GM12878 (cell line): ENCODE measurements at regions not wholly inside any gene's neighbourhood (a gene's known extent, or its start where the extent isn't known, plus 50 kb on each side); places are given as distances from the start of the nearest gene placed in this dataset.

Experiments
- ATAC-seq: fragments of 200-7000 bp; cut with Tn5 transposase; 3 replicates; pipeline ENCODE4 v1.9.1; 2020; ENCODE audit warnings: mild to moderate bottlenecking, moderate library complexity
- BruUV-seq: library from RNA; stranded (reverse); fragments of 400-500 nt; replicated peaks from 2 replicates; lab custom pipeline; 2021; lab: Mats Ljungman, UMichigan
- CTCF ChIA-PET: fragments of 300-600 bp; sonication (Branson Sonifier 250); formaldehyde crosslinking; extraction: SDS; loops from one replicate; lab custom pipeline; 2021; ENCODE audit warnings: inconsistent platforms; lab: Yijun Ruan, JAX
- POLR2A ChIA-PET: fragments of 350-600 bp; formaldehyde crosslinking; extraction: SDS; loops from one replicate; lab custom pipeline; 2021; ENCODE audit warnings: inconsistent platforms; lab: Charles Lee
- RAD21 ChIA-PET: fragments of 300-600 bp; sonication (Branson Sonifier 250); formaldehyde crosslinking; loops from one replicate; lab custom pipeline; 2023; ENCODE audit warnings: antibody characterized with exemption; ENCODE audit not compliant: unreplicated experiment; lab: Charles Lee
- SMC1A ChIA-PET: fragments of 300-600 bp; sonication (Branson Sonifier 250); formaldehyde crosslinking; loops from one replicate; lab custom pipeline; 2023; ENCODE audit not compliant: unreplicated experiment, uncharacterized antibody; lab: Charles Lee
- DNase-seq: peaks from one replicate; pipeline ENCODE4 v3.0.0-alpha.2; 2011; ENCODE audit warnings: low read depth, low spot score
- FAIRE-seq: peaks from 3 replicates; lab custom pipeline; 2011; peaks lifted over from hg19 to GRCh38; lab: Jason Lieb, UNC
- H2AFZ ChIP-seq: 2 replicates; pipeline ENCODE4 v1.6.0; 2011; ENCODE audit warnings: low read depth, low read length, control low read depth; ENCODE audit not compliant: control insufficient read depth
- H3K27ac ChIP-seq: 2 replicates; pipeline ENCODE4 v1.5.1; 2011; ENCODE audit warnings: control low read depth; ENCODE audit not compliant: control insufficient read depth, insufficient read depth
- H3K27me3 ChIP-seq, 2 experiments: replicated peaks in 1 of 2; 2 replicates each; pipeline versions ENCODE4 v1.6.0 to v1.6.1; 2011; ENCODE audit warnings: low read length in 1 of 2; ENCODE audit not compliant: control insufficient read depth in 2 of 2, insufficient read depth in 2 of 2
- H3K36me3 ChIP-seq, 2 experiments: 2 replicates each; pipeline ENCODE4 v1.5.1; 2011; ENCODE audit warnings: low read length in 1 of 2; ENCODE audit not compliant: control insufficient read depth in 2 of 2, insufficient read depth in 2 of 2
- H3K4me1 ChIP-seq: 2 replicates; pipeline ENCODE4 v1.6.1; 2011; ENCODE audit warnings: mild to moderate bottlenecking, low read length, moderate library complexity, mixed read lengths; ENCODE audit not compliant: control insufficient read depth, insufficient read depth
- H3K4me2 ChIP-seq: 2 replicates; pipeline ENCODE4 v1.6.0; 2011; ENCODE audit warnings: control low read depth; ENCODE audit not compliant: control insufficient read depth, insufficient read depth
- H3K4me3 ChIP-seq: fragments of 200-600 bp; sonication (generic); 2 replicates; pipeline ENCODE4 v1.5.1; 2016
- H3K79me2 ChIP-seq: 2 replicates; pipeline ENCODE4 v1.6.0; 2011; ENCODE audit warnings: low read length; ENCODE audit not compliant: control insufficient read depth, insufficient read depth
- H3K9ac ChIP-seq: 2 replicates; pipeline ENCODE4 v1.8.0; 2011; ENCODE audit warnings: low read length, control low read depth, mixed read lengths; ENCODE audit not compliant: control insufficient read depth, insufficient read depth
- H3K9me3 ChIP-seq: replicated peaks from 3 replicates; pipeline ENCODE4 v1.5.1; 2011; ENCODE audit warnings: mild to moderate bottlenecking, low read length; ENCODE audit not compliant: control insufficient read depth, insufficient read depth
- H4K20me1 ChIP-seq: 2 replicates; pipeline ENCODE4 v1.6.0; 2011; ENCODE audit not compliant: control insufficient read depth, insufficient read depth
- ATF7 ChIP-seq: fragments of 450-650 bp; IDR thresholded peaks from 2 replicates; pipeline ENCODE4 v1.6.1; 2016; ENCODE audit warnings: low read depth, mild to moderate bottlenecking
- BRCA1 ChIP-seq: IDR thresholded peaks from 2 replicates; pipeline ENCODE4 v1.6.1; 2011; ENCODE audit warnings: low read depth, low read length, improper control_type of control experiment
- CREM ChIP-seq: IDR thresholded peaks from 2 replicates; pipeline ENCODE4 v1.6.1; 2014; ENCODE audit warnings: antibody characterized with exemption, low read depth
- E4F1 ChIP-seq: fragments of 450-650 bp; IDR thresholded peaks from 2 replicates; pipeline ENCODE4 v1.6.1; 2018; ENCODE audit warnings: borderline replicate concordance, mild to moderate bottlenecking; ENCODE audit not compliant: partially characterized antibody
- EGR1 ChIP-seq, 2 experiments: IDR thresholded peaks; 1 replicate in 1 of 2; 2 replicates in 1 of 2; pipeline ENCODE4 v1.6.1; 2011 to 2012; ENCODE audit warnings: low read depth in 2 of 2, low read length in 2 of 2, borderline replicate concordance in 1 of 2, mild to moderate bottlenecking in 1 of 2, moderate library complexity in 1 of 2
- EP300 ChIP-seq, 2 experiments: fragments of 150-350 bp in 1 of 2; IDR thresholded peaks; 2 replicates each; pipeline ENCODE4 v1.6.1; 2011 to 2012; ENCODE audit warnings: low read depth in 2 of 2, low read length in 2 of 2, borderline replicate concordance in 1 of 2, improper control_type of control experiment in 1 of 2, inconsistent platforms in 1 of 2; ENCODE audit not compliant: control insufficient read depth in 1 of 2
- HDGF ChIP-seq: fragments of 450-650 bp; IDR thresholded peaks from 2 replicates; pipeline ENCODE4 v1.6.1; 2016; ENCODE audit warnings: antibody characterized with exemption
- NR2C1 ChIP-seq: fragments of 450-650 bp; IDR thresholded peaks from 2 replicates; pipeline ENCODE4 v1.6.1; 2017; ENCODE audit warnings: antibody characterized with exemption, mild to moderate bottlenecking, moderate library complexity
- SMAD5 ChIP-seq: IDR thresholded peaks from 2 replicates; pipeline ENCODE4 v1.6.1; 2016; ENCODE audit warnings: antibody characterized with exemption, low read depth
- SMC3 ChIP-seq: IDR thresholded peaks from 2 replicates; pipeline ENCODE4 v1.6.1; 2011; ENCODE audit warnings: low read length, improper control_type of control experiment, borderline replicate concordance
- STAT3 ChIP-seq: IDR thresholded peaks from 2 replicates; pipeline ENCODE4 v1.6.1; 2011; ENCODE audit warnings: low read depth, low read length, improper control_type of control experiment
- ZNF207 ChIP-seq: fragments of 450-650 bp; IDR thresholded peaks from 2 replicates; pipeline ENCODE4 v1.6.1; 2014; ENCODE audit warnings: antibody characterized with exemption, mild to moderate bottlenecking, borderline replicate concordance
- ZNF384 ChIP-seq: IDR thresholded peaks from 2 replicates; pipeline ENCODE4 v1.6.1; 2012; ENCODE audit warnings: low read depth, mild to moderate bottlenecking, low read length, improper control_type of control experiment, borderline replicate concordance
- ZSCAN29 ChIP-seq: fragments of 450-650 bp; IDR thresholded peaks from 2 replicates; pipeline ENCODE4 v1.6.1; 2017; ENCODE audit warnings: mild to moderate bottlenecking, moderate library complexity
- WGBS: methylation state at CpG from one replicate; pipeline ENCODE4 v1.1.6; 2016; ENCODE audit warnings: low lambda C conversion rate; ENCODE audit not compliant: insufficient replicate concordance, insufficient coverage; ENCODE audit errors: missing lambda C conversion rate; 5-methylcytosine and 5-hydroxymethylcytosine counted together
- in situ Hi-C: fragments of 300-500 bp; cut with MboI; formaldehyde crosslinking; loops from 9 replicates; pipeline ENCODE4 v1.14.3; 2018; ENCODE audit warnings: mixed read lengths
- intact Hi-C: fragments of 100-400 bp; cut with micrococcal nuclease; formaldehyde crosslinking; loops from one replicate; pipeline ENCODE4 v1.14.2; 2022; ENCODE audit not compliant: unreplicated experiment
- TF ChIP-seq, protein P1 (sequence below): fragments of 450-650 bp; formaldehyde crosslinking; IDR thresholded peaks from 2 replicates; pipeline ENCODE4 v1.4.0; 2020; ENCODE audit warnings: mild to moderate bottlenecking, moderate library complexity

DNA sequence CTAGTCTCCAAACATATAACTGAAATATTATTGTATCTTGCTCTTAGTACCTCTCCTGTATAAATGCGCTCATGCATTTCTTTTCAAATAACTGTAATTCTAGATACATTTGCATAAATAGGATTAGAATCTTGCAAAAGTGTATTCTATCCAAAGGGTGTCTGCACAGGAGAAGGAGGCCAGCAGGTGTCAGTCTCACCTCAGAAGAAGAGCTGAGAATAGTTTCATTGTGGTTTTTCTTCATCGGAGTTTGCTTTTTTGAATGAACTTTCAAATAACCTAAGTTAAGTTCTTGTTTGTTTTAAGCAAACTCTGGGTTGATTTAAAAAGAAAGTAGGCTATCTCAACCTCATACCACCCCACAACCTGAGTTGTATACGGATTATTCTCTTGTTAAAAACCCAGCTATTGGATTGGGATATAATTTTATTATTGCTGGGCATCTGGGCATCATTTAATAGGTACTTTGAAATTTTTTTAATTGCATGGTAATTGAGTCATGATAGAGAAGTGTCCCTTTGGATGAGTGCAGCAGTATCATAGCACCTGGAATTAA lies 125.0 kb upstream of the MLIP start (continued):
- TF ChIP-seq, protein P1, sequence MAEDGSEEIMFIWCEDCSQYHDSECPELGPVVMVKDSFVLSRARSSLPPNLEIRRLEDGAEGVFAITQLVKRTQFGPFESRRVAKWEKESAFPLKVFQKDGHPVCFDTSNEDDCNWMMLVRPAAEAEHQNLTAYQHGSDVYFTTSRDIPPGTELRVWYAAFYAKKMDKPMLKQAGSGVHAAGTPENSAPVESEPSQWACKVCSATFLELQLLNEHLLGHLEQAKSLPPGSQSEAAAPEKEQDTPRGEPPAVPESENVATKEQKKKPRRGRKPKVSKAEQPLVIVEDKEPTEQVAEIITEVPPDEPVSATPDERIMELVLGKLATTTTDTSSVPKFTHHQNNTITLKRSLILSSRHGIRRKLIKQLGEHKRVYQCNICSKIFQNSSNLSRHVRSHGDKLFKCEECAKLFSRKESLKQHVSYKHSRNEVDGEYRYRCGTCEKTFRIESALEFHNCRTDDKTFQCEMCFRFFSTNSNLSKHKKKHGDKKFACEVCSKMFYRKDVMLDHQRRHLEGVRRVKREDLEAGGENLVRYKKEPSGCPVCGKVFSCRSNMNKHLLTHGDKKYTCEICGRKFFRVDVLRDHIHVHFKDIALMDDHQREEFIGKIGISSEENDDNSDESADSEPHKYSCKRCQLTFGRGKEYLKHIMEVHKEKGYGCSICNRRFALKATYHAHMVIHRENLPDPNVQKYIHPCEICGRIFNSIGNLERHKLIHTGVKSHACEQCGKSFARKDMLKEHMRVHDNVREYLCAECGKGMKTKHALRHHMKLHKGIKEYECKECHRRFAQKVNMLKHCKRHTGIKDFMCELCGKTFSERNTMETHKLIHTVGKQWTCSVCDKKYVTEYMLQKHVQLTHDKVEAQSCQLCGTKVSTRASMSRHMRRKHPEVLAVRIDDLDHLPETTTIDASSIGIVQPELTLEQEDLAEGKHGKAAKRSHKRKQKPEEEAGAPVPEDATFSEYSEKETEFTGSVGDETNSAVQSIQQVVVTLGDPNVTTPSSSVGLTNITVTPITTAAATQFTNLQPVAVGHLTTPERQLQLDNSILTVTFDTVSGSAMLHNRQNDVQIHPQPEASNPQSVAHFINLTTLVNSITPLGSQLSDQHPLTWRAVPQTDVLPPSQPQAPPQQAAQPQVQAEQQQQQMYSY, result no peak
- TF ChIP-seq ZNF207, result no peak
- no peak for TF ChIP-seq NR2C1
- TF ChIP-seq SMC3, result peak; percentile 52; the same call in 1 of the 2 replicates
- TF ChIP-seq EP300 (IDR thresholded peaks at IDR 0.05; ENCODE audit: borderline replicate concordance in 1 of 2, control insufficient read depth in 1 of 2, low read depth in 2 of 2, low read length in 2 of 2), result no peak

DNA sequence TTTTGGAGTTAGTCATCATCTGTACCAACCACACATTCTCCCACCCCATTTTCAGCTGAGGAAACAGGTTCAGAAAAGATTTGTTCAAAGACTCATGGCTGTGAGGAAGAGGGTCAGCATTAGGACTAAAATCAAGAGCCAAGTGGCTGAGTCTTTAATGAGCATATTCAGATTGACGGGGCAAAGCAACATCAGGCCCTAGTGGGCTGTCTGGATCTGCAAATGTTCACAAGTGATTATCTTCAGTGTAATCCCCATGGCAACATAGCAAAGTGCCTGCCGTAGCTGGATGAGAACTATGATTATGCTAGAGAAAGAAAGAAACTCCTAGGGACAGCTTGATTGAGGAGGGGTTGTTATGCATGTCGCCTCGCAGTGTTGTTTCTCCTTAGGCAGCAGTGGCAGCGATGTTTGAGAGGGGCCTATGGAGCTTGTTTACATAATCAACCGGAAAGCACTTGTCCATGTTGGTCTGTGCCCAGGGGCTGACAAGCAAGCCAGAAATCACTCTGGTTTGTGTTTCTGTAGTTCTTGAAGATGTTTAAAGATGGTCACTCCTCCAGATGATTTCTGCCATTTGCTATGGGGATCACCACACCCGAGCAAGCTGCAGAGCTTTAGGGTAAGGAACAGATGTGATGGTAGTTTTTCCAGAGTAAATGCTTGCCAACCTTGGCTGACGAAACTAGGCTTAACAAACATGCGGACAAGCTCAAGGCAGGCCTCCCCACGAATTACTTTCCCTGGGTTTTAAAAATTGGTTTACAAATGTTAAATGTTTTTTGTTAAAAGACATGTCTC lies 124.3 kb upstream of the MLIP start:
- ChIA-PET RAD21 (interaction anchor here (1.0 to 1.8 kb wide), 4 partner anchors 10 to 1082 kb away, joined by 3 to 5 read pairs (median 4); no protein-coding TSS in a partner anchor), CTCF (interaction anchor here (0.7 to 2.2 kb wide), 18 partner anchors 10 to 1257 kb away, joined by 3 to 13 read pairs (median 3); no protein-coding TSS in a partner anchor), SMC1A (interaction anchor here (1.1 to 2.1 kb wide), 4 partner anchors 11 to 1006 kb away, joined by 3 to 6 read pairs (median 3); no protein-coding TSS in a partner anchor), POLR2A (no interaction called here)
- H3K9me3 ChIP-seq, result no peaks in the 10 kb centered on the region
- H3K4me1 ChIP-seq, result no peaks in the 10 kb centered on the region
- no TSS peak for BruUV-seq
- H3K27ac ChIP-seq, result no peak overlapping the region
- H3K79me2 ChIP-seq, result no peaks in the 10 kb centered on the region
- H3K27me3 ChIP-seq, result no peaks in the 10 kb centered on the region; a peak in 1 of 4 replicates
- no peak overlapping the region for H3K4me2 ChIP-seq
- no peak overlapping the region for H3K4me3 ChIP-seq
- no peak for DNase-seq
- H3K9ac ChIP-seq, result no peak overlapping the region
- H3K36me3 ChIP-seq, result no peaks in the 10 kb centered on the region
- 45% methylated on average over 10 of the region's 10 CpGs for WGBS
- in situ Hi-C loops (loop anchor here (10.0 kb wide), 2 partner anchors 278 to 1248 kb away; no protein-coding TSS in a partner anchor), intact Hi-C loops (loop anchor here (1.0 to 10.0 kb wide), 5 partner anchors 282 to 1255 kb away; no protein-coding TSS in a partner anchor)
- H2AFZ ChIP-seq, result no peak overlapping the region
- ATAC-seq, result no peak
- no peaks in the 10 kb centered on the region for H4K20me1 ChIP-seq
- FAIRE-seq, result no peak
- TF ChIP-seq E4F1 (no peak), STAT3 (no peak), HDGF (no peak), SMAD5 (no peak), CREM (no peak), ATF7 (no peak), ZSCAN29 (no peak), EGR1 (IDR thresholded peaks at IDR 0.05; ENCODE audit: borderline replicate concordance in 1 of 2, low read depth in 2 of 2, low read length in 2 of 2) (no peak), ZNF384 (no peak), BRCA1 (no peak)
